A673 (cell line): ENCODE measurements at regions not wholly inside any gene's neighbourhood (a gene's known extent, or its start where the extent isn't known, plus 50 kb on each side); places are given as distances from the start of the nearest gene placed in this dataset.

ENCODE experiments used
- BruUV-seq: library from RNA; stranded (reverse); fragments of 400-500 nt; replicated peaks from 2 replicates; lab custom pipeline; 2021; lab: Mats Ljungman, UMichigan
- CTCF ChIA-PET: fragments of 300-600 bp; sonication (Branson Sonifier 250); formaldehyde crosslinking; loops from one replicate; lab custom pipeline; 2022; ENCODE audit warnings: antibody characterized with exemption; lab: Charles Lee
- POLR2A ChIA-PET: fragments of 300-600 bp; sonication (Branson Sonifier 250); formaldehyde crosslinking; loops from one replicate; lab custom pipeline; 2022; ENCODE audit warnings: antibody characterized with exemption; ENCODE audit not compliant: low non-redundant PET; lab: Charles Lee
- DNase-seq: peaks from one replicate; pipeline ENCODE4 v3.0.0-alpha.2; 2015; ENCODE audit warnings: low spot score
- H3K27ac ChIP-seq: fragments of 200-600 bp; sonication (generic); 2 replicates; pipeline ENCODE4 v1.5.1; 2016; ENCODE audit warnings: mixed run types, low read depth, mild to moderate bottlenecking, mixed read lengths, antibody characterized with exemption, low read length; ENCODE audit not compliant: poor library complexity, severe bottlenecking
- H3K27me3 ChIP-seq: fragments of 200-600 bp; sonication (generic); replicated peaks from 2 replicates; pipeline ENCODE4 v1.6.1; 2017; ENCODE audit warnings: mixed run types, low read depth, mild to moderate bottlenecking, mixed read lengths, antibody characterized with exemption, low read length; ENCODE audit not compliant: insufficient read depth, poor library complexity
- H3K36me3 ChIP-seq: fragments of 200-600 bp; sonication (generic); 2 replicates; pipeline ENCODE4 v1.6.1; 2016; ENCODE audit warnings: mixed run types, mild to moderate bottlenecking, mixed read lengths, antibody characterized with exemption, low read length; ENCODE audit not compliant: insufficient read depth, poor library complexity, severe bottlenecking
- H3K4me1 ChIP-seq: fragments of 200-600 bp; sonication (generic); 2 replicates; pipeline ENCODE4 v1.6.1; 2017; ENCODE audit warnings: mixed run types, mild to moderate bottlenecking, mixed read lengths, antibody characterized with exemption, low read length; ENCODE audit not compliant: insufficient read depth, poor library complexity, severe bottlenecking
- H3K4me3 ChIP-seq: fragments of 200-600 bp; sonication (generic); 2 replicates; pipeline ENCODE4 v1.5.1; 2016; ENCODE audit warnings: low read depth, mixed run types, mild to moderate bottlenecking, mixed read lengths, low read length; ENCODE audit not compliant: poor library complexity, severe bottlenecking
- H3K9me3 ChIP-seq: fragments of 200-600 bp; sonication (generic); 2 replicates; pipeline ENCODE4 v1.6.1; 2016; ENCODE audit warnings: mixed run types, low read depth, mild to moderate bottlenecking, mixed read lengths, antibody characterized with exemption, low read length; ENCODE audit not compliant: poor library complexity, severe bottlenecking
- CTCF ChIP-seq: fragments of 300-800, 200-600 bp; sonication (generic); conservative IDR thresholded peaks from 2 replicates; pipeline ENCODE4 v1.5.1; 2017; ENCODE audit warnings: low read depth, mild to moderate bottlenecking, antibody characterized with exemption, low read length, moderate library complexity, mixed read lengths
- EZH2 ChIP-seq: fragments of 200-600 bp; sonication (generic); IDR thresholded peaks from 2 replicates; pipeline ENCODE4 v1.6.1; 2017; ENCODE audit warnings: borderline replicate concordance, low read depth, mild to moderate bottlenecking, mixed read lengths, antibody characterized with exemption, low read length; ENCODE audit not compliant: poor library complexity, severe bottlenecking
- intact Hi-C: fragments of 100-400 bp; cut with micrococcal nuclease; formaldehyde crosslinking; loops from one replicate; pipeline ENCODE4 v1.10.0; 2022; ENCODE audit not compliant: unreplicated experiment

DNA sequence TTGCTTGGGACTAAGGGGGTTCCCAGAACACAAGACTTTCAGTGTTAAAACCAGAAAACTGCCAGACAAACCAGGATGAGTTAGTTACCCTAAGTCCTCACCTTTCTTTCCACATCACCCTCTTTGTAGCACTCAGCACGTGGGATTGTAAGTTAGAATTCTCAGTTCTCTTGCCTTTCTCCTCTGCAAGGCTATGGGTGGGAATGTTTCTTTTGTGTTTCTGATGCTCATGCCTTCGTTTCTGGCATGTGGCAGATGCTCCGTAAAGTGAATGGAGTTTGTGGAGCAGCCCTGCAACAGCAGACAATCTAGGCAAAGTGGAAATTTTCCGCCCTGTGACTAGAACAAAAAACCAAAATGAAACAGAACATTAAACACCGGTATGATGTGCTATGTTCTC lies 64.7 kb upstream of the SPP1 start:
- H3K36me3 ChIP-seq = no peaks in the 10 kb centered on the region
- no peak overlapping the region for H3K4me3 ChIP-seq
- H3K4me1 ChIP-seq = no peaks in the 10 kb centered on the region
- H3K27ac ChIP-seq = no peak overlapping the region
- no TSS peak for BruUV-seq
- no peaks in the 10 kb centered on the region for H3K27me3 ChIP-seq
- no peaks in the 10 kb centered on the region for H3K9me3 ChIP-seq
- TF ChIP-seq EZH2 = no peak
- no peak for TF ChIP-seq CTCF
- intact Hi-C loops = no loop called here
- CTCF ChIA-PET = no interaction called here
- POLR2A ChIA-PET = no interaction called here
- no peak for DNase-seq

DNA sequence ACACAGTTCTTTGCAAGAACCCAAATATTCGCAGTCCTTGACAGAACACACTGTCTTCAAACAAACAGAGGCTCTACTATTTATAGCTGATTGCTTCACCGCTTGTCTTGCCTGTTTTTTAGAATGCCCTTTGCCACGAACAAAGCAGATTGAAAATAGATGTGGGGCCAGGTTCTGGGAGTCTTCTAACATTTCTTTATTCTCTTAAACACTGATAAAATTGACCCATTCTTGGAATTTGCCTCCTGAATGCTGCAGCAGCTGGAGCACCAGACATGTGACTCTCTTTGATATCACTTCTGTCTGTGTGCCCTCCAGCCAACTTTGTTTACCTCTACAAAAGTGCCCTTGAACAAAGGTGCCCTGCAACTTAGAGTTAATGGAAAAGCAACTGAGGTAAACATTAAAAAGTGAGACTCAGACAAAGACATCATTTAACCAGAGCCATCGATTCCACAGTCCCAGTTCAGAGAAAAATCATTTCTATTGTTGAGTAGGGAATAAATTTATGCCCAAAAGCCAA lies 64.2 kb upstream of the SPP1 start:
- BruUV-seq = no TSS peak
- Histone ChIP-seq H3K4me3 (no peak overlapping the region), H3K36me3 (no peaks in the 10 kb centered on the region), H3K27ac (no peak overlapping the region), H3K4me1 (no peaks in the 10 kb centered on the region), H3K9me3 (no peaks in the 10 kb centered on the region), H3K27me3 (no peaks in the 10 kb centered on the region)
- DNase-seq = no peak
- CTCF ChIA-PET = no interaction called here
- no peak for TF ChIP-seq CTCF
- TF ChIP-seq EZH2 = no peak
- intact Hi-C loops = no loop called here
- POLR2A ChIA-PET = no interaction called here

DNA sequence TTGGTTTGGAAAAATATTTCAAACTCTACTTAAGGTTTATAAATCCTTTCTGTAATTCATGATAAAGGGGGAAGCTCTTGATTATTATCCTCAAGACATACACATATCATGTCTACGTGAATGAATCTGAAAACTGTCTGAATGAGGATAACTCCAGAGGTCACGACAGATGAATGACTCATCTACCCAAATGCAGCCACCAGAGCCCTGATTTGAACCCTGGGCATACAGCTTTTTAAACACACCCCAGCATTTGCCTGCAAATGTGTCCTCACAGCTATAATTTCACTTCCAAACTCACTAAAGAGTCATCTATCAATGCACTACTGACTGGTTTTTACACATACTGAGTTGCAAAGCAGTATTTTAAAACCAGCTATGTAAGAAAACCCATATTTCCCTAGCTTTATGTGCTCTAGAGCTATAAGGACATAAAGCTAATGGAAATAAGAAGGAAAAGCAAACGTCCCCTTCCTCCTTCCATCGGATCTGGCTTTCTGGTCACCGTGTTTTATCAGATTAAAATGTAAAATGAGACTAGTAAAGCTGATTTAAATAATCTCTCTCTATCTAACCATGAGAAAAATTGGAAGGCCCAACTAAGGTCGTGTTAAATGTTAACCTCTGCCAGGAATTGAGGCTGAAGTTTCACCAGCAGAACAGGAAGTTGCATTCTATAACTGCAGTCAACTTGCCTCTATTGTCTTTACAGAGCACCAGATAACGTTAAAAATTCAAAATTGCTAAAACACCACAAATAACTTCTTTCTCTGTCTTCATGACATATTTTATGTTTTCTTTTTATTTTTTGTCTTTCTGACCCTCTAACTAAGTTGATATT lies 63.1 kb upstream of the SPP1 start:
- intact Hi-C loops = no loop called here
- Histone ChIP-seq H3K27me3 (no peaks in the 10 kb centered on the region), H3K36me3 (no peaks in the 10 kb centered on the region), H3K4me3 (no peak overlapping the region), H3K9me3 (no peaks in the 10 kb centered on the region), H3K4me1 (no peaks in the 10 kb centered on the region), H3K27ac (no peak overlapping the region)
- POLR2A ChIA-PET = no interaction called here
- BruUV-seq = no TSS peak
- TF ChIP-seq CTCF = no peak
- no peak for TF ChIP-seq EZH2
- CTCF ChIA-PET = no interaction called here
- DNase-seq = no peak
